ENCODE measurements at regions not wholly inside any gene's neighbourhood (a gene's known extent, or its start where the extent isn't known, plus 50 kb on each side); places are given as distances from the start of the nearest gene placed in this dataset.

DNA sequence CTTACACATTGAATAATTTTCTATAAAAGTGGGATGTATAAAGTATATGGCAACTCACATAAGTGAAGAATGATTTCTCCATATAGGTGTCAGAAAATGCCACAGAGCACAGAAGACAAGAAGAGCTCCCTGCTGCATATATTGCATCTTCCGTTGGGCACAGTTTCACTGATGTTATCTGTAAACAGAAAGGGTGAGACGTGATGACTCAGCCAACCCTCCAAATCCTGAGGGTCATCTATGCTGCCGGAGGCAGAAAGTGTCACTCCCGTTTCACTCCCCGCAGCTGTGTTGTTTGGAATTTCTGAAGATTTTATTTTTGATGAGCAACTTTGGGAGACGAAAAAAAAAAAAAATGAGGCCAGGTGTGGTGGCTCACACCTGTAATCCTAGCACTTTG, 644.1 kb downstream of the C6orf118 start:
- no peaks in the 10 kb centered on the region for H3K27me3 Mint-ChIP-seq (ENCODE audit: unreplicated experiment)
- H3K4me1 Mint-ChIP-seq (ENCODE audit: low read depth, unreplicated experiment) = no peaks in the 10 kb centered on the region
- H3K9me3 Mint-ChIP-seq (ENCODE audit: unreplicated experiment) = peaks cover 3% of the 10 kb centered on the region
- H3K36me3 Mint-ChIP-seq (ENCODE audit: unreplicated experiment) = no peaks in the 10 kb centered on the region
- H3K4me3 Mint-ChIP-seq (ENCODE audit: unreplicated experiment) = no peak overlapping the region
- H3K27ac Mint-ChIP-seq (ENCODE audit: unreplicated experiment) = no peak overlapping the region
- TF ChIP-seq, protein P1, sequence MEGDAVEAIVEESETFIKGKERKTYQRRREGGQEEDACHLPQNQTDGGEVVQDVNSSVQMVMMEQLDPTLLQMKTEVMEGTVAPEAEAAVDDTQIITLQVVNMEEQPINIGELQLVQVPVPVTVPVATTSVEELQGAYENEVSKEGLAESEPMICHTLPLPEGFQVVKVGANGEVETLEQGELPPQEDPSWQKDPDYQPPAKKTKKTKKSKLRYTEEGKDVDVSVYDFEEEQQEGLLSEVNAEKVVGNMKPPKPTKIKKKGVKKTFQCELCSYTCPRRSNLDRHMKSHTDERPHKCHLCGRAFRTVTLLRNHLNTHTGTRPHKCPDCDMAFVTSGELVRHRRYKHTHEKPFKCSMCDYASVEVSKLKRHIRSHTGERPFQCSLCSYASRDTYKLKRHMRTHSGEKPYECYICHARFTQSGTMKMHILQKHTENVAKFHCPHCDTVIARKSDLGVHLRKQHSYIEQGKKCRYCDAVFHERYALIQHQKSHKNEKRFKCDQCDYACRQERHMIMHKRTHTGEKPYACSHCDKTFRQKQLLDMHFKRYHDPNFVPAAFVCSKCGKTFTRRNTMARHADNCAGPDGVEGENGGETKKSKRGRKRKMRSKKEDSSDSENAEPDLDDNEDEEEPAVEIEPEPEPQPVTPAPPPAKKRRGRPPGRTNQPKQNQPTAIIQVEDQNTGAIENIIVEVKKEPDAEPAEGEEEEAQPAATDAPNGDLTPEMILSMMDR (IDR thresholded peaks at IDR 0.05; ENCODE audit: partially characterized antibody, unreplicated experiment) = no peak
- DNase-seq = no peak

DNA sequence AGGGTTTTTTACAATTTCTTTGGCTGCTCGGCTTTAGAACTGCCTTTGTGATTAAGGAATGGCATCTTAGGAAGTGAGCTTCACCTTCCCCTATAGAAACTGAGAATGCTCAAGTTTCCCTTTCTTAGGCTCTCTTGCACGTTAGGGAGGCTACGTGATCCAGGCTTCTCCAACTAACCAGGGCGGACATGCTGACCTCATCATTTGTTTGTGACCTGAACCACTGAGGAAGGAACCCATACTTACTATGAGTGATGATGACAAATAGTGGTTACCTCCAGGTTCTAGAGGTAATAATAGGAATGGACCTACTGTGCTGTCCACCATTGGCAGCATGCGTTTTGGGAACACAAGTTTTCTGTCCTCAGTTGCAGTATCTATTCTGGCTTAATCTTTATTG, 645.8 kb downstream of the C6orf118 start:
- Mint-ChIP-seq H3K9me3 (ENCODE audit: unreplicated experiment) (peaks cover 3% of the 10 kb centered on the region), H3K4me3 (ENCODE audit: unreplicated experiment) (no peak overlapping the region), H3K4me1 (ENCODE audit: low read depth, unreplicated experiment) (no peaks in the 10 kb centered on the region), H3K27me3 (ENCODE audit: unreplicated experiment) (no peaks in the 10 kb centered on the region), H3K36me3 (ENCODE audit: unreplicated experiment) (no peaks in the 10 kb centered on the region), H3K27ac (ENCODE audit: unreplicated experiment) (no peak overlapping the region)
- TF ChIP-seq, protein P1 (IDR thresholded peaks at IDR 0.05; ENCODE audit: partially characterized antibody, unreplicated experiment) = no peak
- DNase-seq = no peak

DNA sequence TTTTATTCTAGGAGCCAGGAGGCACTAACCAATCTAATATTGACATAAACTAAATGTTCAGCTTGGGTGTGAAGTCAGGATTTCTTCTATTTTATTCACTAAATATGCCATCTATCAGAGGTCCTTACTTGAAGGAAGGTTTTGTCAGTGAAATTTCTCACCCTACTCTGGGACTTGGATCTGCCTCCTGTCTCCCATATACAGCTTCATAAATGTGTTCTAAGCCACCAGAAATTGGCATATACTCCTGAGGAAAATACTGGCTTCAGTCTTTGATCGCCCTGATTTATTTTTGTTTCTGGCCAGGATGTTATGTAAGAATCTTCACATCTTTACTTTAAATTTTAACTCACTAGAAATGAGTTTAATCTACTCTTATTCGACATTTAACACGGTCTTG, 647.7 kb downstream of the C6orf118 start:
- TF ChIP-seq, protein P1 (IDR thresholded peaks at IDR 0.05; ENCODE audit: partially characterized antibody, unreplicated experiment) = no peak
- no peaks in the 10 kb centered on the region for H3K27me3 Mint-ChIP-seq (ENCODE audit: unreplicated experiment)
- H3K27ac Mint-ChIP-seq (ENCODE audit: unreplicated experiment) = no peak overlapping the region
- H3K9me3 Mint-ChIP-seq (ENCODE audit: unreplicated experiment) = peaks cover 3% of the 10 kb centered on the region
- DNase-seq = no peak
- no peaks in the 10 kb centered on the region for H3K4me1 Mint-ChIP-seq (ENCODE audit: low read depth, unreplicated experiment)
- no peak overlapping the region for H3K4me3 Mint-ChIP-seq (ENCODE audit: unreplicated experiment)
- no peaks in the 10 kb centered on the region for H3K36me3 Mint-ChIP-seq (ENCODE audit: unreplicated experiment)

DNA sequence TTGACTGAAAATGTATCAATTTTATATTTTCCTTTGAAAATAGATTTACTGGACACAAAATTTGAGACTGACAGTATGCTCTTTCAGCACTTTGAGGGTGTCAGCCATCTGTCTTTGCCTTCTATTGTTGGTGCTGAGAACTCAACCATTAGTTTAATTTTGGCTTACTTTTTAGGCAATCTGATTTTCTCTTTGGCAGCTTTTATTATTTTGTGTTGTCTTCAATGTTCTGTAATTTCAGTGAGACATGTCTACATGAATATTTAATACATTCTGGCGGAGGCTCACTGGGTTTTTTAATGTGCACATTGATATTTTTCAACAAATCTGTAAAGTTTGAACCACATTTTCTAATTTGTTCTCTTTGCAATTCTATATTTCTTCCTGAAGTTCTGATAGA, 648.6 kb downstream of the C6orf118 start:
- Mint-ChIP-seq H3K36me3 (ENCODE audit: unreplicated experiment) (no peaks in the 10 kb centered on the region), H3K27me3 (ENCODE audit: unreplicated experiment) (no peaks in the 10 kb centered on the region), H3K9me3 (ENCODE audit: unreplicated experiment) (peaks cover 3% of the 10 kb centered on the region), H3K27ac (ENCODE audit: unreplicated experiment) (no peak overlapping the region), H3K4me1 (ENCODE audit: low read depth, unreplicated experiment) (no peaks in the 10 kb centered on the region), H3K4me3 (ENCODE audit: unreplicated experiment) (no peak overlapping the region)
- TF ChIP-seq, protein P1 (IDR thresholded peaks at IDR 0.05; ENCODE audit: partially characterized antibody, unreplicated experiment) = no peak
- DNase-seq = no peak

DNA sequence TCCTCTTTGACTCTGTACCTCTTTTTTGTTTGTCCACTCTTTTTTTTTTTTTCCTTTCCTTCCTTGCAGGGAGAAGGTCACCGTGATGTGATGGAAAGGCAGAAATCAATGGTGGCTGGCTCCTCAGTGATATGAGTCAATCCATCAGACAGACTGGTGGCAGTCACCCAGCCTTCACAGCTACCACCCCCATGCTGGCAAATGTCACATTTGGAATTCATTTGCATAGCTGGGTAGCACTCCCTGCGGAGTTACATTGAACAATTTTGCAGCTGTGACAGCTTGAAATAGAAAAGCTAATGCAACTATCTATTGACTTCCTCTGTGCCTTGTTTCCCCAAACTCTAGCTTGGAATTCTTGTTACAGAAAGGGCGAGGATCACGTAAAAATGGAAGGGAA, 668.4 kb downstream of the C6orf118 start:
- Mint-ChIP-seq H3K9me3 (ENCODE audit: unreplicated experiment) (no peaks in the 10 kb centered on the region), H3K4me3 (ENCODE audit: unreplicated experiment) (peak overlapping the region; percentile 2), H3K27me3 (ENCODE audit: unreplicated experiment) (peaks cover 1% of the 10 kb centered on the region), H3K4me1 (ENCODE audit: low read depth, unreplicated experiment) (peaks cover 1% of the 10 kb centered on the region), H3K36me3 (ENCODE audit: unreplicated experiment) (no peaks in the 10 kb centered on the region), H3K27ac (ENCODE audit: unreplicated experiment) (no peak overlapping the region)
- TF ChIP-seq, protein P1 (IDR thresholded peaks at IDR 0.05; ENCODE audit: partially characterized antibody, unreplicated experiment) = no peak
- DNase-seq = no peak
